PC-9 (cell line): ENCODE measurements at regions not wholly inside any gene's neighbourhood (a gene's known extent, or its start where the extent isn't known, plus 50 kb on each side); places are given as distances from the start of the nearest gene placed in this dataset.

Experiments
- EZH2 ChIP-seq: fragments of 200-600 bp; sonication (generic); IDR thresholded peaks from 2 replicates; pipeline ENCODE4 v1.8.0; 2017; ENCODE audit warnings: antibody characterized with exemption, low read depth
- TF ChIP-seq, protein P1 (sequence below): fragments of 200-600 bp; sonication (generic); conservative IDR thresholded peaks from 2 replicates; pipeline ENCODE4 v1.6.1; 2017; ENCODE audit warnings: mixed run types, antibody characterized with exemption, mild to moderate bottlenecking, moderate library complexity

DNA sequence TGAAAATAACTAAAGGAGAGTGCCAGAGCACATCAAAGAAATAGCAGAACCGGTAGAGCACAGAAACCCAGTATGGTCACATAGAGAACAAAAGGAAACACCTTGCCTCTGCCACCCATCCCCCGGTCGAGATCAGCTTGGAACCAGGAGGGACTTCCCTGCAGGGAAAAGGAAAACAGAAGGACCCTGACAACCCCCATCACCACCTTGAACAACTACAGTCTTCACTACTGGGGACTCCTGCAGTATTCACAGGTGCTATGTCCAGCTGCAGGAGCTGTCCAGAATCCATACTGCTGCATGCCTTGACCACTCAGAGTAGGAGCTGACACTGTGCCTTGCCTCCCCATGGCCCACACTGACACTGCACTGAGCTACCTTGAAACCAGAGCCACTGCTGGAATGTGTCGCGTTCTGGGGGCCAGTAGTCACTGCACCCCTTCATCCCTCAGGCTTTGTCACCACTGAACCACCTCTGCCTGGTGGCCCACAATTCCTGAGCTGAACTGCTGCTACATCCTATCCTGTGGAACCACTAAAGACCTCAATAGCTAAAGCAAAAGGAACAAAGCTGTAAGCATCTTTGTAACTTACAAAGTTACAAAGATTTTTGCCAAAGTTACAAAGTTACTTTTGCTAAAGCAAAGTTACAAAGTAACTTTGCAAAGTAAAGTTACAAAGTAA is 66.8 kb downstream of the TRIL start:
- TF ChIP-seq, protein P1, sequence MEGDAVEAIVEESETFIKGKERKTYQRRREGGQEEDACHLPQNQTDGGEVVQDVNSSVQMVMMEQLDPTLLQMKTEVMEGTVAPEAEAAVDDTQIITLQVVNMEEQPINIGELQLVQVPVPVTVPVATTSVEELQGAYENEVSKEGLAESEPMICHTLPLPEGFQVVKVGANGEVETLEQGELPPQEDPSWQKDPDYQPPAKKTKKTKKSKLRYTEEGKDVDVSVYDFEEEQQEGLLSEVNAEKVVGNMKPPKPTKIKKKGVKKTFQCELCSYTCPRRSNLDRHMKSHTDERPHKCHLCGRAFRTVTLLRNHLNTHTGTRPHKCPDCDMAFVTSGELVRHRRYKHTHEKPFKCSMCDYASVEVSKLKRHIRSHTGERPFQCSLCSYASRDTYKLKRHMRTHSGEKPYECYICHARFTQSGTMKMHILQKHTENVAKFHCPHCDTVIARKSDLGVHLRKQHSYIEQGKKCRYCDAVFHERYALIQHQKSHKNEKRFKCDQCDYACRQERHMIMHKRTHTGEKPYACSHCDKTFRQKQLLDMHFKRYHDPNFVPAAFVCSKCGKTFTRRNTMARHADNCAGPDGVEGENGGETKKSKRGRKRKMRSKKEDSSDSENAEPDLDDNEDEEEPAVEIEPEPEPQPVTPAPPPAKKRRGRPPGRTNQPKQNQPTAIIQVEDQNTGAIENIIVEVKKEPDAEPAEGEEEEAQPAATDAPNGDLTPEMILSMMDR: no peak
- no peak for TF ChIP-seq EZH2
